ENCODE measurements at regions not wholly inside any gene's neighbourhood (a gene's known extent, or its start where the extent isn't known, plus 50 kb on each side); places are given as distances from the start of the nearest gene placed in this dataset.

GRCh38 chr17:72492941-72493340 lies 372.1 kb downstream of the SOX9 start:
- Histone ChIP-seq H3K36me3 (no peaks in the 10 kb centered on the region), H3K27me3 (ENCODE audit: low read depth) (peaks cover 3% of the 10 kb centered on the region), H3K9me3 (no peaks in the 10 kb centered on the region), H3K27ac (no peak overlapping the region), H3K4me3 (no peak overlapping the region), H3K4me1 (no peaks in the 10 kb centered on the region)
- DNase-seq: no peak
- ATAC-seq: no peak
- intact Hi-C loops (cut with DNase I): no loop called here
- no peak for TF ChIP-seq CTCF (IDR thresholded peaks at IDR 0.05)

GRCh38 chr17:72494566-72494965 lies 373.7 kb downstream of the SOX9 start:
- Histone ChIP-seq H3K9me3 (no peaks in the 10 kb centered on the region), H3K27me3 (ENCODE audit: low read depth) (no peaks in the 10 kb centered on the region), H3K36me3 (no peaks in the 10 kb centered on the region), H3K27ac (no peak overlapping the region), H3K4me3 (no peak overlapping the region), H3K4me1 (no peaks in the 10 kb centered on the region)
- ATAC-seq (no peak), DNase-seq (no peak)
- TF ChIP-seq CTCF (IDR thresholded peaks at IDR 0.05): no peak
- intact Hi-C loops (cut with DNase I): no loop called here

- no peak overlapping the region for H3K4me3 ChIP-seq
- no peaks in the 10 kb centered on the region for H3K36me3 ChIP-seq
- no peaks in the 10 kb centered on the region for H3K4me1 ChIP-seq
- H3K27ac ChIP-seq: no peak overlapping the region
- intact Hi-C loops (cut with DNase I): no loop called here
- ATAC-seq: no peak
- H3K27me3 ChIP-seq (ENCODE audit: low read depth): no peaks in the 10 kb centered on the region
- no peak for DNase-seq
- no peaks in the 10 kb centered on the region for H3K9me3 ChIP-seq
- TF ChIP-seq CTCF (IDR thresholded peaks at IDR 0.05): no peak
Observed at GRCh38 chr17:72496461-72496860, 375.6 kb downstream of the SOX9 start.

GRCh38 chr17:72497915-72498314 lies 377.1 kb downstream of the SOX9 start:
- intact Hi-C loops (cut with DNase I): no loop called here
- DNase-seq (no peak), ATAC-seq (no peak)
- no peak overlapping the region for H3K4me3 ChIP-seq
- H3K4me1 ChIP-seq: no peaks in the 10 kb centered on the region
- no peak for TF ChIP-seq CTCF (IDR thresholded peaks at IDR 0.05)
- no peaks in the 10 kb centered on the region for H3K36me3 ChIP-seq
- H3K27ac ChIP-seq: no peak overlapping the region
- no peaks in the 10 kb centered on the region for H3K27me3 ChIP-seq (ENCODE audit: low read depth)
- H3K9me3 ChIP-seq: no peaks in the 10 kb centered on the region

- H3K27me3 ChIP-seq (ENCODE audit: low read depth): no peaks in the 10 kb centered on the region
- intact Hi-C loops (cut with DNase I): no loop called here
- H3K4me3 ChIP-seq: no peak overlapping the region
- no peaks in the 10 kb centered on the region for H3K36me3 ChIP-seq
- ATAC-seq (no peak), DNase-seq (no peak)
- H3K27ac ChIP-seq: no peak overlapping the region
- no peaks in the 10 kb centered on the region for H3K9me3 ChIP-seq
- no peak for TF ChIP-seq CTCF (IDR thresholded peaks at IDR 0.05)
- no peaks in the 10 kb centered on the region for H3K4me1 ChIP-seq
Observed at GRCh38 chr17:72498364-72499210, 377.8 kb downstream of the SOX9 start.
